GM13976 (cell line): ENCODE measurements at regions not wholly inside any gene's neighbourhood (a gene's known extent, or its start where the extent isn't known, plus 50 kb on each side); places are given as distances from the start of the nearest gene placed in this dataset.

Source experiments
- DNase-seq: peaks from one replicate; pipeline ENCODE4 v3.0.0; 2012; ENCODE audit warnings: low spot score
- CTCF ChIP-seq: IDR thresholded peaks from 2 replicates; pipeline ENCODE4 v1.5.1; 2012; ENCODE audit warnings: borderline replicate concordance, mild to moderate bottlenecking; ENCODE audit not compliant: insufficient read depth; ENCODE audit errors: extremely low read depth, missing control alignments, control extremely low read depth
- in situ Hi-C: fragments of 300-500 bp; cut with MboI; formaldehyde crosslinking; loops from one replicate; pipeline ENCODE4 v1.12.0; 2022; ENCODE audit warnings: low sequenced_read_pairs, mixed read lengths, inconsistent platforms; ENCODE audit not compliant: unreplicated experiment

GRCh38 chr15:98289747-98290146 lies 329.2 kb downstream of the ARRDC4 start:
- in situ Hi-C loops: loop anchor here (10.0 kb wide), 1 partner anchor 385 kb away; no protein-coding TSS in a partner anchor

DNA sequence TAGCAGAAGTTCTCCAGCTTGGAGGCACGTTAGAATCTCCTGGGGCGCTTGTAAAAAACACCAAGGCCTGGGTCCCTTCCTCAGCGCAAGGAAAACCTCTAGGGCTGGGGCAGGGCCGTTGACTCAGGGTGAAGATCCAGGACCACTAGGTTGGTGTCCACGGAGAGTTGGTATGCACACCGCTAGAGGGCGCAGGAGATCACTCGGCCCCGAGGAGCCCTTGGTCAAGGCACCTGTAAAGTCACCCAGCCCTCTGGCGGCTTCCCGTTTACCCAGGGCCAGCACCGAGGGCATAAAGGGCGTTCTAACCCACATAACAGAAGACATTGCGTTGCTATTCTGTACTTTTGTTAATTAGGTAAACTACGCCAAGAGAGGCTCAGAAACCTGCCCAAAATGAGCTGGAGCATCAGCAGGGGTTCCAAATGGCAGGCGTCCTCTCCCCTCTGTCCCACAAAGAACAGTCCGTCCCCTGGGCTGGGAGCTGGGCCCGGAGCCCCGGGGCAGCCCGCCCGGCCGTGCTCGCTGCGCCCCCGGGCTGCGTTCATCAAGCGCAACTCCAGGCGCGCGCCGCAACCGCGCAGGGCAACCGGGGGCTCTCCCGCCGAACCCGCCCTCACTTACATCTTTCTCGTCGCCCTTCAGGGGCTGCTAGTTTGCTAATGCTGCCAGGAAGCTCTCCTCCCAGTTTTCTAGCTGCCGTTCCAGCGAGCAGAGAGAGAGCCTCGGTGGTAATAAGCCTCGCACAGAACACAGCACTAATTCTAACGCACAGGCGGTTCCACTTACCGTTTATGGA lies 332.1 kb downstream of the ARRDC4 start:
- TF ChIP-seq CTCF: peak; percentile 73
- DNase-seq: peak; percentile 73
- in situ Hi-C loops: loop anchor here (10.0 kb wide), 1 partner anchor 388 kb away; no protein-coding TSS in a partner anchor

More at GRCh38 chr15:98289747-98290146, 329.2 kb downstream of the ARRDC4 start:
- no peak for DNase-seq
- no peak for TF ChIP-seq CTCF

DNA sequence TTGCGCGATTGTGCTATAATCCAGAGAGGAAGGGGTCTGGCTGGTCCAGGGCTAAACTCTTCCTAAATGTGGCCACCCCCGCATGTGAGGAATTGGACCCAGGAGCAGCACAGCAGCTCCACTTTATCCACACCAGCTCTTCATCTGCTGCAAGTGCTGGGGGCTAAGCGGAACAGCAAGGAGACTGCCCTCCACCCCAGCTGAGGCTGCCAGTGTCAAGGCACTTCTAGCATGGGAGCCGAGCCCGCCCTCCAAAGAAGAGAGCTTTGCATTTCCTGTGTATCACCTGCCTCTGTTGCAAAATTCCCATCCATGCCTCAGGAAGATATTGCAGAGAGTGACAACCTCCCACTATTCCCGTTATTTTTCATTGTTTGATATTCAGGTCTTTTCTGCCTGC lies 333.6 kb downstream of the ARRDC4 start:
- in situ Hi-C loops: loop anchor here (10.0 kb wide), 1 partner anchor 389 kb away; no protein-coding TSS in a partner anchor
- no peak for DNase-seq
- no peak for TF ChIP-seq CTCF

GRCh38 chr15:98295101-98295759 lies 334.7 kb downstream of the ARRDC4 start:
- DNase-seq: peak; percentile 58
- in situ Hi-C loops: loop anchor here (10.0 kb wide), 1 partner anchor 390 kb away; no protein-coding TSS in a partner anchor

GRCh38 chr15:98296653-98297052 lies 336.1 kb downstream of the ARRDC4 start:
- TF ChIP-seq CTCF: no peak
- no peak for DNase-seq
- in situ Hi-C loops: loop anchor here (10.0 kb wide), 1 partner anchor 392 kb away; no protein-coding TSS in a partner anchor

DNA sequence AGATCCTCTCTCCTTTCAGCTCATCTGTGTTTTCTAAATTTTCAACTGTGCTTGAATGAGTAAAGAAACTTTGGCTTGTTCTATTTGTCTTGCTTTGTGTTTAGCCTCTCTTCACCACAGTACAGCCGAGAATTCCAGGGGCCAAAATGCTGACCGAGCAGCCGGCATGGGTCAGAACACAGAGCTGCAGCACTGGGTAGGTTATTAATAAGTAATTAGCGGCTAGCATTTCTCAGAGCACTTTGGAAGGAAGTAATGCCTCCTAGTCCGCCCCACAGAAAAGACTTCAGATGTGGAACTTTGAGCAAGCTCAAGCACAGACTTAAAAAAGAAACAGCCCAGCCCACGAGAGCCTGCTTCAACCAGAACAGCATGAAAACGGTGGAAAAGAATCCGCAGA lies 343.9 kb downstream of the ARRDC4 start:
- TF ChIP-seq CTCF: no peak
- no peak for DNase-seq
- in situ Hi-C loops: loop anchor here (10.0 kb wide), 1 partner anchor 120 kb away; no protein-coding TSS in a partner anchor

GRCh38 chr15:98308117-98308516 lies 340.2 kb upstream of the IGF1R start:
- in situ Hi-C loops: loop anchor here (10.0 kb wide), 1 partner anchor 117 kb away; no protein-coding TSS in a partner anchor
- DNase-seq: no peak
- TF ChIP-seq CTCF: no peak
